ENCODE measurements at regions not wholly inside any gene's neighbourhood (a gene's known extent, or its start where the extent isn't known, plus 50 kb on each side); places are given as distances from the start of the nearest gene placed in this dataset.

GRCh38 chr9:71589612-71590011, 178.7 kb downstream of the CEMIP2 start:
- H3K27me3 ChIP-seq (ENCODE audit: low read depth, low read length), result no peaks in the 10 kb centered on the region
- no peaks in the 10 kb centered on the region for H3K9me3 ChIP-seq (ENCODE audit: control insufficient read depth in 1 of 2, low read length in 2 of 2)
- no peak overlapping the region for H3K27ac ChIP-seq (ENCODE audit: low read length)
- H3K36me3 ChIP-seq (ENCODE audit: control insufficient read depth in 1 of 2, insufficient read depth in 2 of 2, low read length in 2 of 2), result no peaks in the 10 kb centered on the region
- peaks cover 0 to 8% of the 10 kb centered on the region in 2 donors for H3K4me1 ChIP-seq (ENCODE audit: control insufficient read depth in 1 of 2, insufficient read depth in 2 of 2, low read length in 2 of 2)
- no peak overlapping the region for H3K4me3 ChIP-seq (ENCODE audit: low read depth in 1 of 2, low read length in 2 of 2)

DNA sequence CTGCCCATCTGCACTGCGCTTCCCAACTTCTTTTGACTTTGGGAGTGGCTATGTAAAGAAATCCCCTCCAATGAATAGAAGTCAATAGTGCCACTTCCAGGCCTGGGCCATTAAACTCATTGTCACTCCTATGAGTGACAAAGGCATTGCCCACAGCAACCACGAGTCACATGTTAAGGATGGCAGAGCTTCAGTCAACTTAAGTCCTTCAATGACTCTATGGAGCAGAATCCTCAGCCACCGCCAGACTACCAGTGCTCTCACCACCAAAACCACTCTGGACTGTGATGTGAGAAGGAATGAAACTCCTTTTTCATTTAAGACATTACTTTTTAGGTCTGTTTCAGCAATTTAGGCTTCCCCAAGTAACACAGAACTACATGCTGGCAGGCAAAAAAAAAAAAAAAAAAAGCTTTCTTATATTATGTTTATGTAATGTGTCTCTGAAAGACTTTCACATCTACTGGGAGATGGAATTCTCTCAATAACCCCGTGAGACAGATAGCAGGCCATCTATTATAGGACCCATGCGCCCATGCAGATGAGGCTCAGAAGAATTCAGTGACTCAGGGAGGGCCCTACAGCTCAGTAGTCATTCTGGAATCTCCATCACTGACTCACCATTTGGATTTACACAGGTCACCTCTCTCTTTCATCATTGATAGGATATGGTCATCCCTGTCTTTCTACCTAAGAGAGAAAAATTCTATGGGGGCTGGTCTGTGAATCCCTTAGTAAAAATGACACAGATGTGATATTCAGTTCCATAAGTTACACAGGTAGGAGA, 180.5 kb downstream of the CEMIP2 start:
- Histone ChIP-seq H3K27ac (ENCODE audit: low read length) (no peak overlapping the region), H3K4me1 (ENCODE audit: control insufficient read depth in 1 of 2, insufficient read depth in 2 of 2, low read length in 2 of 2) (peaks cover 0 to 8% of the 10 kb centered on the region in 2 donors), H3K4me3 (ENCODE audit: low read depth in 1 of 2, low read length in 2 of 2) (no peak overlapping the region), H3K9me3 (ENCODE audit: control insufficient read depth in 1 of 2, low read length in 2 of 2) (no peaks in the 10 kb centered on the region), H3K36me3 (ENCODE audit: control insufficient read depth in 1 of 2, insufficient read depth in 2 of 2, low read length in 2 of 2) (no peaks in the 10 kb centered on the region), H3K27me3 (ENCODE audit: low read depth, low read length) (no peaks in the 10 kb centered on the region)

DNA sequence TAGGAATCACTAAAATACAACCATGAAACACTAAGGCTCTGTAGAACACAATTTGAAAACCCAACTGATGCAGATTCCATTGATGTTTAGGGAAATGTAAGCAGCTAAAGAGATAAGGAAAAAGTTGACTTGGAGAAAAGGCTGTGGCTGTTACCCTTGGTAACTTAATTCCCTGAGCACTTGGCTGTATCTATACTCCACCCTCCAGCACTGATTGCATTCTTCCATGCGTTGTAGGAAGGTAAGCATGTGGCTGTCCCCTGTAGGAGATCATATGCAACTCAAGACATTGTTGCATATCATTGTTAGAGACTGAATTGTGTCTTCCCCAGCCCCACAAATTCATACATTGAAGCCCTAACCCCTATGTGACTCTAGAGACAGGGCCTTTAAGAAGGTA, 184.5 kb downstream of the CEMIP2 start:
- Histone ChIP-seq H3K9me3 (ENCODE audit: control insufficient read depth in 1 of 2, low read length in 2 of 2) (no peaks in the 10 kb centered on the region), H3K36me3 (ENCODE audit: control insufficient read depth in 1 of 2, insufficient read depth in 2 of 2, low read length in 2 of 2) (no peaks in the 10 kb centered on the region), H3K27ac (ENCODE audit: low read length) (no peak overlapping the region), H3K27me3 (ENCODE audit: low read depth, low read length) (no peaks in the 10 kb centered on the region), H3K4me3 (ENCODE audit: low read depth in 1 of 2, low read length in 2 of 2) (no peak overlapping the region), H3K4me1 (ENCODE audit: control insufficient read depth in 1 of 2, insufficient read depth in 2 of 2, low read length in 2 of 2) (peaks cover 0 to under 1% of the 10 kb centered on the region in 2 donors)

DNA sequence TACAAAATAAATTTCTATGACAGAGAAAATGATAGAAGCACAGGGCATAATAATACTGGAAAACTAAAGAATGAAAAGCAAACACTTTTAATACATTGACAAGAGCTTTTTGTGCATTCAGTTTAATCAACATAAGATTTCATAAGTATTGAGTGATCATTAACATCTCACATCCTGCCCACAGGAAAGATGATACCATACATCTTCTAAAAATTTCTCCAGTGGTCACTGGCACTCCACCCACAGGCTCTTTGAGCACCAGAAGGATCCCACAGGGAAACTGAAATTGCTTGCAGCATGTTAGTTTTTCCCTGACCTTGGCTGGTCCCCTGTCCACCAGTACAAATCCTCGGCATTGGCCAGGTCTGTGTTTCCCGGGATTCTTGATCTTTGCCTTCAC, 186.0 kb downstream of the CEMIP2 start:
- Histone ChIP-seq H3K36me3 (ENCODE audit: control insufficient read depth in 1 of 2, insufficient read depth in 2 of 2, low read length in 2 of 2) (no peaks in the 10 kb centered on the region), H3K4me3 (ENCODE audit: low read depth in 1 of 2, low read length in 2 of 2) (no peak overlapping the region), H3K27me3 (ENCODE audit: low read depth, low read length) (no peaks in the 10 kb centered on the region), H3K27ac (ENCODE audit: low read length) (no peak overlapping the region), H3K9me3 (ENCODE audit: control insufficient read depth in 1 of 2, low read length in 2 of 2) (no peaks in the 10 kb centered on the region), H3K4me1 (ENCODE audit: control insufficient read depth in 1 of 2, insufficient read depth in 2 of 2, low read length in 2 of 2) (no peaks in the 10 kb centered on the region)

GRCh38 chr9:71581101-71581500, 187.2 kb downstream of the CEMIP2 start:
- Histone ChIP-seq H3K27me3 (ENCODE audit: low read depth, low read length) (no peaks in the 10 kb centered on the region), H3K4me1 (ENCODE audit: control insufficient read depth in 1 of 2, insufficient read depth in 2 of 2, low read length in 2 of 2) (no peaks in the 10 kb centered on the region), H3K9me3 (ENCODE audit: control insufficient read depth in 1 of 2, low read length in 2 of 2) (no peaks in the 10 kb centered on the region), H3K4me3 (ENCODE audit: low read depth in 1 of 2, low read length in 2 of 2) (no peak overlapping the region), H3K36me3 (ENCODE audit: control insufficient read depth in 1 of 2, insufficient read depth in 2 of 2, low read length in 2 of 2) (no peaks in the 10 kb centered on the region), H3K27ac (ENCODE audit: low read length) (no peak overlapping the region)

DNA sequence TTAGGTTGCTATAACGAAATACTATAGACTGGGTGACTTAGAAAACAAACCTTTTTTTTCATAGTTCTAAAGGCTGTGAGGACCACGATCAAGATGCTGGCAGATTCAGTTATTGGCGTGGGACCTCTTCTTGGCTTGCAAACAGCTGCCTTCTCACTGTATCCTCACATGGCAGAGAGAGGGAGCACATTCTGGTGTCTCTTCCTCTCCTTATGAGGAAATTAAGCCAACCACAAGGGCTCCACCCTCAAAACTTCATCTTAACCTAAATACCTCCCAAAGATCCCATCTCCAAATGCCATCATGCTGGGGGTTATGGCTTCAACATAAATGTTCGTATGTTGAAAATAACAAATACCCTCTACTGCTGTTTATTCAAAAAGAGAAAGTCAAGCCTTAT, 197.1 kb downstream of the CEMIP2 start:
- no peak overlapping the region for H3K4me3 ChIP-seq (ENCODE audit: low read depth in 1 of 2, low read length in 2 of 2)
- H3K36me3 ChIP-seq (ENCODE audit: control insufficient read depth in 1 of 2, insufficient read depth in 2 of 2, low read length in 2 of 2), result no peaks in the 10 kb centered on the region
- H3K27me3 ChIP-seq (ENCODE audit: low read depth, low read length), result no peaks in the 10 kb centered on the region
- no peaks in the 10 kb centered on the region for H3K4me1 ChIP-seq (ENCODE audit: control insufficient read depth in 1 of 2, insufficient read depth in 2 of 2, low read length in 2 of 2)
- H3K9me3 ChIP-seq (ENCODE audit: control insufficient read depth in 1 of 2, low read length in 2 of 2), result no peaks in the 10 kb centered on the region
- no peak overlapping the region for H3K27ac ChIP-seq (ENCODE audit: low read length)

DNA sequence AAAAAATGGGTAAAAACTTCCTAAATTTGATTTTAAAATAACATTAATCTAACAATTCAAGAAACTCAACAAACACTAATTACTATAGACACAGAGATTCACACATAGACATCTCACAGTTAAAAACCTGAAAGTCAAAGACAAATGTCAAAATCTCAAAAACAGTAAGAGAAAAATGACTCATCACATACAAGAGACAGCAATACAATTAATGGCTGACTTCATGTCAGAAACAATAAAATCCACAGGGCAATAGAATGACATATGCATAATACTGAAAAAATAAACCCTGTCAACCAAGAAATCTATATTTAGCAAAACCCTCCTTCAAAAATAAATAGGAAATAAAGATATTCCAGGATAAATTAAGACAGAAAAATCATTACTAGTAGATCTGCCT, 200.4 kb downstream of the CEMIP2 start:
- Histone ChIP-seq H3K36me3 (ENCODE audit: control insufficient read depth in 1 of 2, insufficient read depth in 2 of 2, low read length in 2 of 2) (no peaks in the 10 kb centered on the region), H3K27ac (ENCODE audit: low read length) (no peak overlapping the region), H3K4me3 (ENCODE audit: low read depth in 1 of 2, low read length in 2 of 2) (no peak overlapping the region), H3K4me1 (ENCODE audit: control insufficient read depth in 1 of 2, insufficient read depth in 2 of 2, low read length in 2 of 2) (no peaks in the 10 kb centered on the region), H3K9me3 (ENCODE audit: control insufficient read depth in 1 of 2, low read length in 2 of 2) (no peaks in the 10 kb centered on the region), H3K27me3 (ENCODE audit: low read depth, low read length) (no peaks in the 10 kb centered on the region)

- Histone ChIP-seq H3K4me1 (ENCODE audit: control insufficient read depth in 1 of 2, insufficient read depth in 2 of 2, low read length in 2 of 2) (no peaks in the 10 kb centered on the region), H3K27ac (ENCODE audit: low read length) (no peak overlapping the region), H3K9me3 (ENCODE audit: control insufficient read depth in 1 of 2, low read length in 2 of 2) (no peaks in the 10 kb centered on the region), H3K36me3 (ENCODE audit: control insufficient read depth in 1 of 2, insufficient read depth in 2 of 2, low read length in 2 of 2) (no peaks in the 10 kb centered on the region), H3K27me3 (ENCODE audit: low read depth, low read length) (no peaks in the 10 kb centered on the region), H3K4me3 (ENCODE audit: low read depth in 1 of 2, low read length in 2 of 2) (no peak overlapping the region)
These were observed 206.2 kb downstream of the CEMIP2 start for GRCh38 chr9:71562140-71562539.

- Histone ChIP-seq H3K4me3 (ENCODE audit: low read depth in 1 of 2, low read length in 2 of 2) (no peak overlapping the region), H3K9me3 (ENCODE audit: control insufficient read depth in 1 of 2, low read length in 2 of 2) (no peaks in the 10 kb centered on the region), H3K36me3 (ENCODE audit: control insufficient read depth in 1 of 2, insufficient read depth in 2 of 2, low read length in 2 of 2) (no peaks in the 10 kb centered on the region), H3K4me1 (ENCODE audit: control insufficient read depth in 1 of 2, insufficient read depth in 2 of 2, low read length in 2 of 2) (no peaks in the 10 kb centered on the region), H3K27ac (ENCODE audit: low read length) (no peak overlapping the region), H3K27me3 (ENCODE audit: low read depth, low read length) (no peaks in the 10 kb centered on the region)
These were observed 211.0 kb downstream of the CEMIP2 start for GRCh38 chr9:71557310-71557709.

DNA sequence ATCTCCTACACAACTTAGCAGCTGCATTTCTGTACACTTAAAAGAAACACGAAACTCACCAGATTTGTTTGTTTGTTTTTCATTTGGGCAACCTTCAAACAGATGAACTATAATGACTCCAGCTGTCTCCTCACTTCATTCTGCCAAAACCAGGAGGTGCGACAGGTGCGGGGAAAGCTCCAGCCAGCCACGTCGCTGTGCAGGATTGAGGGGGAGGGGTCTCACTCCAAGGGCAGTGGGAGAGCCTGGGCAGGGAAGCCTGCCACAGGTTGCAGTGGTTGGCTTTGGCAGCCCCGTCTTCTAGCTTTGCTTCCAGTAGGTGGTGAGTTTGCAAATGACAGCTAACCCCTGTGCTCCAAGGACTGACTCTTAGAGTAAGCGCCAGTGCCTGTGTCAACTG, 215.8 kb downstream of the CEMIP2 start:
- no peaks in the 10 kb centered on the region for H3K9me3 ChIP-seq (ENCODE audit: control insufficient read depth in 1 of 2, low read length in 2 of 2)
- no peak overlapping the region for H3K27ac ChIP-seq (ENCODE audit: low read length)
- no peak overlapping the region for H3K4me3 ChIP-seq (ENCODE audit: low read depth in 1 of 2, low read length in 2 of 2)
- no peaks in the 10 kb centered on the region for H3K4me1 ChIP-seq (ENCODE audit: control insufficient read depth in 1 of 2, insufficient read depth in 2 of 2, low read length in 2 of 2)
- no peaks in the 10 kb centered on the region for H3K36me3 ChIP-seq (ENCODE audit: control insufficient read depth in 1 of 2, insufficient read depth in 2 of 2, low read length in 2 of 2)
- H3K27me3 ChIP-seq (ENCODE audit: low read depth, low read length), result no peaks in the 10 kb centered on the region

DNA sequence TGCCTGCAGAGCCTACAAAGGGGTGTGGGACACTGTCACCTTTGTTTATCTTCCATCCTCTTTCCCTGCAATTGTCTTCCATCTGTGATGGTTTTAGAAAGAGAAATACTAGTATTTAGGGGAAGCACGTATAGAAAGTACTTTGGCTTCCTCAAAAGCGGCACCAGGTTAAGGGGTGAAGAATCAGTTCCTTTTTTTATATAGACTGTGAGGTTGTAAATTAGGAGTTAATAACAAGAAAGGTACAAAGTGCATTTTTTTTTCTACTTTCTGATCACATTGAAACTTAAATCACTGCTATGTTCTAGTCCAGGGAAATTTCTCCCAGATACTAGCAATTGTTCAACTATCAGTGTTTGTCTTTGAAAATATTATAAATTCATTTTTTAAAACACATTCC, 219.3 kb downstream of the CEMIP2 start:
- no peaks in the 10 kb centered on the region for H3K27me3 ChIP-seq (ENCODE audit: low read depth, low read length)
- H3K4me3 ChIP-seq (ENCODE audit: low read depth in 1 of 2, low read length in 2 of 2), result no peak overlapping the region
- H3K27ac ChIP-seq (ENCODE audit: low read length), result no peak overlapping the region
- H3K9me3 ChIP-seq (ENCODE audit: control insufficient read depth in 1 of 2, low read length in 2 of 2), result no peaks in the 10 kb centered on the region
- H3K36me3 ChIP-seq (ENCODE audit: control insufficient read depth in 1 of 2, insufficient read depth in 2 of 2, low read length in 2 of 2), result no peaks in the 10 kb centered on the region
- no peaks in the 10 kb centered on the region for H3K4me1 ChIP-seq (ENCODE audit: control insufficient read depth in 1 of 2, insufficient read depth in 2 of 2, low read length in 2 of 2)

GRCh38 chr9:71544464-71544863, 223.8 kb downstream of the CEMIP2 start:
- Histone ChIP-seq H3K4me3 (ENCODE audit: low read depth in 1 of 2, low read length in 2 of 2) (no peak overlapping the region), H3K36me3 (ENCODE audit: control insufficient read depth in 1 of 2, insufficient read depth in 2 of 2, low read length in 2 of 2) (no peaks in the 10 kb centered on the region), H3K9me3 (ENCODE audit: control insufficient read depth in 1 of 2, low read length in 2 of 2) (no peaks in the 10 kb centered on the region), H3K27ac (ENCODE audit: low read length) (no peak overlapping the region), H3K27me3 (ENCODE audit: low read depth, low read length) (no peaks in the 10 kb centered on the region), H3K4me1 (ENCODE audit: control insufficient read depth in 1 of 2, insufficient read depth in 2 of 2, low read length in 2 of 2) (no peaks in the 10 kb centered on the region)

Data from muscle layer of duodenum (tissue), 2 donors.